ENCODE measurements at regions not wholly inside any gene's neighbourhood (a gene's known extent, or its start where the extent isn't known, plus 50 kb on each side); places are given as distances from the start of the nearest gene placed in this dataset.

GRCh38 chr18:24530630-24531111 lies 70.2 kb downstream of the HRH4 start:
- Histone ChIP-seq H3K27me3 (ENCODE audit: control insufficient read depth in 1 of 2, insufficient read depth in 2 of 2, low read length in 2 of 2) (no peaks in the 10 kb centered on the region), H3K4me3 (ENCODE audit: low read length in 2 of 2) (no peak overlapping the region), H3K4me1 (ENCODE audit: control insufficient read depth, insufficient read depth, low read length) (no peaks in the 10 kb centered on the region), H3K9ac (ENCODE audit: low read length in 2 of 2) (no peak overlapping the region), H3K9me3 (ENCODE audit: control insufficient read depth in 2 of 2, low read length in 2 of 2) (no peaks in the 10 kb centered on the region), H3K36me3 (ENCODE audit: control insufficient read depth in 2 of 2, insufficient read depth in 2 of 2, low read length in 2 of 2) (no peaks in the 10 kb centered on the region), H3K27ac (ENCODE audit: low read length) (no peak overlapping the region)

DNA sequence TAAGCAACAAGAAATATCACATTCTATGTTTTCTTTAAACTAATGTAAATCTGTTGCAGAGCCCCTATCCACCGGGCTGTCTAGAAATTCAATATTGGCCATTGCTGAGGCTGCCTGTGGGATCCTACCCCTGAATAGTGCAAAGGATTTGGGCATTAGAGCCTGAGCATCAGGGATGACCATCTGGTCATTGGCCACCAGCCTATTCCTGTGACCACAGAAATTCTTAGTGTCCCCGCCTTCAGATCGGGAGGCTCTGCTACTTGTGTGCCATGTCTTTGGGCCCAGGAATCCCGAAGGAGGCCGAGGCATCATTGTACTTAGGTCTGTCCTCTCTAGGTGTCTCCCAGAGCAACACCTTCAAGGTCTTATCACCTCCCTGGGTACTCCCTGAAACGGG lies 73.8 kb downstream of the HRH4 start:
- Histone ChIP-seq H3K4me3 (ENCODE audit: low read length in 2 of 2) (no peak overlapping the region), H3K4me1 (ENCODE audit: control insufficient read depth, insufficient read depth, low read length) (no peaks in the 10 kb centered on the region), H3K9ac (ENCODE audit: low read length in 2 of 2) (no peak overlapping the region), H3K27me3 (ENCODE audit: control insufficient read depth in 1 of 2, insufficient read depth in 2 of 2, low read length in 2 of 2) (peaks cover 0 to 2% of the 10 kb centered on the region in 2 donors), H3K36me3 (ENCODE audit: control insufficient read depth in 2 of 2, insufficient read depth in 2 of 2, low read length in 2 of 2) (no peaks in the 10 kb centered on the region), H3K9me3 (ENCODE audit: control insufficient read depth in 2 of 2, low read length in 2 of 2) (no peaks in the 10 kb centered on the region), H3K27ac (ENCODE audit: low read length) (no peak overlapping the region)

DNA sequence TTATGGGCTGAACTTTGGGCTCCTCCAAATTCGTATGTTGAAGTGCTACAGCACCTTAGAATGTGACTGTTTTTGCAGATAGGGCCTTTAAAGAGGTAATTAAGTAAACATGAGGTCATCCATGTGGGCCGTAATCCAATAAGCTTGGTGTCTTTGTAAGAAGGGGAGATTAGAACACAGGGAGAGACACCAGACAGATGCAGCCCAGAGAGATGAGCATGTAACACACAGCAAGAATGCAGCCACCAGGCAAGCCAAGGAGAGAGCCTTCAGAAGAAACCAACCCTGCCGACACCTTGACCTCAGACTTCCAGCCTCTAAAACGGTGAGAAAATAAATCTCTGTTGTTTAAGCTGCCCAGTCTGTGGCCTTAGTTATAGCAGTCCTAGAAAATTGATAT lies 74.3 kb downstream of the HRH4 start:
- no peak overlapping the region for H3K9ac ChIP-seq (ENCODE audit: low read length in 2 of 2)
- no peaks in the 10 kb centered on the region for H3K36me3 ChIP-seq (ENCODE audit: control insufficient read depth in 2 of 2, insufficient read depth in 2 of 2, low read length in 2 of 2)
- no peaks in the 10 kb centered on the region for H3K9me3 ChIP-seq (ENCODE audit: control insufficient read depth in 2 of 2, low read length in 2 of 2)
- peaks cover 0 to 2% of the 10 kb centered on the region in 2 donors for H3K27me3 ChIP-seq (ENCODE audit: control insufficient read depth in 1 of 2, insufficient read depth in 2 of 2, low read length in 2 of 2)
- no peak overlapping the region for H3K4me3 ChIP-seq (ENCODE audit: low read length in 2 of 2)
- no peaks in the 10 kb centered on the region for H3K4me1 ChIP-seq (ENCODE audit: control insufficient read depth, insufficient read depth, low read length)
- H3K27ac ChIP-seq (ENCODE audit: low read length), result no peak overlapping the region

DNA sequence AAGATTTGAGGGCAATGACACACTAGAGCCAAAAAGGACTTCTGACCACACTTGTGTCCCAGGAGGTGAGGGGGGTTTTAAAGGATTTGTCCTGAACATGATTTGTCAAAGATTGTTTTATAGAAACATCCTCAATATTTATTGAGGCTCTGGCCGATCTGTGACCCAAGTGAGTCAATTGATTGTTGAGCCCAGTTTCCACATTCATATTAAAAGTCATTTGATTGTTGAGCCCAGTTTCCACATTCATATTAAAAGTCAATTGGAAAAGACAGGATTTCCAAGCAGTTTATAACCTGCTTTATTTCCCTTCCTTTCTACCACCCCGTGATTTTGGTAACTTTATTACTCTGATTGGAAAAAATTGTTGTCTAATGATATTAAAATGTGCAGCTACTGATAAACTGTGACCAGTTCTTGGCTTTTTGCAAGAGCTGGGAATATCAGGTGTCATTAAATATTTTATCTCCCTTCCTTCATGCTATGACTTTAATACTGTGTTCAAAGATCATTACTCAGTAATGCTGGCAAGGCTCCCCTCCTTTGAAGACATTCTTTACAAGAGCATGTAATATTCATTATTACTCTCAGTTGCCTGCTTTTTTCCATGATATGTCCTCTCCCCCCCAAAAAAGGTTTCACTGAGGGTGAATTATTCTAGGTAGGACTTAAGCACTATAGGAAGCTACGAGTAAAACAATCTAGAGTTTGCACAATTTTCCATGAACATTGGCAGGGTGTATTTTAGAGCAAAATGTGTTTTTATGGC lies 75.3 kb downstream of the HRH4 start:
- no peaks in the 10 kb centered on the region for H3K36me3 ChIP-seq (ENCODE audit: control insufficient read depth in 2 of 2, insufficient read depth in 2 of 2, low read length in 2 of 2)
- H3K27me3 ChIP-seq (ENCODE audit: control insufficient read depth in 1 of 2, insufficient read depth in 2 of 2, low read length in 2 of 2), result peaks cover 0 to 2% of the 10 kb centered on the region in 2 donors
- H3K27ac ChIP-seq (ENCODE audit: low read length), result no peak overlapping the region
- no peak overlapping the region for H3K4me3 ChIP-seq (ENCODE audit: low read length in 2 of 2)
- no peaks in the 10 kb centered on the region for H3K4me1 ChIP-seq (ENCODE audit: control insufficient read depth, insufficient read depth, low read length)
- H3K9ac ChIP-seq (ENCODE audit: low read length in 2 of 2), result no peak overlapping the region
- H3K9me3 ChIP-seq (ENCODE audit: control insufficient read depth in 2 of 2, low read length in 2 of 2), result no peaks in the 10 kb centered on the region

GRCh38 chr18:24536326-24536725 lies 75.9 kb downstream of the HRH4 start:
- Histone ChIP-seq H3K4me3 (ENCODE audit: low read length in 2 of 2) (no peak overlapping the region), H3K27me3 (ENCODE audit: control insufficient read depth in 1 of 2, insufficient read depth in 2 of 2, low read length in 2 of 2) (peaks cover 0 to 2% of the 10 kb centered on the region in 2 donors), H3K9ac (ENCODE audit: low read length in 2 of 2) (no peak overlapping the region), H3K27ac (ENCODE audit: low read length) (no peak overlapping the region), H3K36me3 (ENCODE audit: control insufficient read depth in 2 of 2, insufficient read depth in 2 of 2, low read length in 2 of 2) (no peaks in the 10 kb centered on the region), H3K4me1 (ENCODE audit: control insufficient read depth, insufficient read depth, low read length) (no peaks in the 10 kb centered on the region), H3K9me3 (ENCODE audit: control insufficient read depth in 2 of 2, low read length in 2 of 2) (no peaks in the 10 kb centered on the region)

GRCh38 chr18:24536834-24537233 lies 76.4 kb downstream of the HRH4 start:
- no peaks in the 10 kb centered on the region for H3K36me3 ChIP-seq (ENCODE audit: control insufficient read depth in 2 of 2, insufficient read depth in 2 of 2, low read length in 2 of 2)
- no peak overlapping the region for H3K9ac ChIP-seq (ENCODE audit: low read length in 2 of 2)

GRCh38 chr18:24538414-24539264 lies 78.2 kb downstream of the HRH4 start:
- peaks cover 0 to 2% of the 10 kb centered on the region in 2 donors for H3K27me3 ChIP-seq (ENCODE audit: control insufficient read depth in 1 of 2, insufficient read depth in 2 of 2, low read length in 2 of 2)
- no peak overlapping the region for H3K27ac ChIP-seq (ENCODE audit: low read length)
- H3K36me3 ChIP-seq (ENCODE audit: control insufficient read depth in 2 of 2, insufficient read depth in 2 of 2, low read length in 2 of 2), result no peaks in the 10 kb centered on the region
- no peak overlapping the region for H3K4me3 ChIP-seq (ENCODE audit: low read length in 2 of 2)
- H3K9me3 ChIP-seq (ENCODE audit: control insufficient read depth in 2 of 2, low read length in 2 of 2), result no peaks in the 10 kb centered on the region
- H3K9ac ChIP-seq (ENCODE audit: low read length in 2 of 2), result no peak overlapping the region
- H3K4me1 ChIP-seq (ENCODE audit: control insufficient read depth, insufficient read depth, low read length), result no peaks in the 10 kb centered on the region

More at GRCh38 chr18:24536834-24537233, 76.4 kb downstream of the HRH4 start:
- Histone ChIP-seq H3K4me3 (ENCODE audit: low read length in 2 of 2) (no peak overlapping the region), H3K9me3 (ENCODE audit: control insufficient read depth in 2 of 2, low read length in 2 of 2) (no peaks in the 10 kb centered on the region), H3K27me3 (ENCODE audit: control insufficient read depth in 1 of 2, insufficient read depth in 2 of 2, low read length in 2 of 2) (peaks cover 0 to 2% of the 10 kb centered on the region in 2 donors), H3K27ac (ENCODE audit: low read length) (no peak overlapping the region), H3K4me1 (ENCODE audit: control insufficient read depth, insufficient read depth, low read length) (no peaks in the 10 kb centered on the region)

- Histone ChIP-seq H3K9ac (ENCODE audit: low read length in 2 of 2) (no peak overlapping the region), H3K4me3 (ENCODE audit: low read length in 2 of 2) (no peak overlapping the region), H3K9me3 (ENCODE audit: control insufficient read depth in 2 of 2, low read length in 2 of 2) (no peaks in the 10 kb centered on the region), H3K27ac (ENCODE audit: low read length) (no peak overlapping the region), H3K36me3 (ENCODE audit: control insufficient read depth in 2 of 2, insufficient read depth in 2 of 2, low read length in 2 of 2) (no peaks in the 10 kb centered on the region), H3K27me3 (ENCODE audit: control insufficient read depth in 1 of 2, insufficient read depth in 2 of 2, low read length in 2 of 2) (peaks cover 0 to 6% of the 10 kb centered on the region in 2 donors), H3K4me1 (ENCODE audit: control insufficient read depth, insufficient read depth, low read length) (no peaks in the 10 kb centered on the region)
Measured at GRCh38 chr18:24539866-24540617, 79.6 kb downstream of the HRH4 start.

- Histone ChIP-seq H3K27me3 (ENCODE audit: control insufficient read depth in 1 of 2, insufficient read depth in 2 of 2, low read length in 2 of 2) (peaks cover 0 to 6% of the 10 kb centered on the region in 2 donors), H3K27ac (ENCODE audit: low read length) (no peak overlapping the region)
Measured at GRCh38 chr18:24540896-24541295, 80.5 kb downstream of the HRH4 start.

GRCh38 chr18:24543086-24543794 lies 82.8 kb downstream of the HRH4 start:
- Histone ChIP-seq H3K36me3 (ENCODE audit: control insufficient read depth in 2 of 2, insufficient read depth in 2 of 2, low read length in 2 of 2) (no peaks in the 10 kb centered on the region), H3K9me3 (ENCODE audit: control insufficient read depth in 2 of 2, low read length in 2 of 2) (no peaks in the 10 kb centered on the region), H3K27ac (ENCODE audit: low read length) (no peak overlapping the region), H3K27me3 (ENCODE audit: control insufficient read depth in 1 of 2, insufficient read depth in 2 of 2, low read length in 2 of 2) (peaks cover 0 to 5% of the 10 kb centered on the region in 2 donors), H3K4me3 (ENCODE audit: low read length in 2 of 2) (no peak overlapping the region), H3K9ac (ENCODE audit: low read length in 2 of 2) (no peak overlapping the region), H3K4me1 (ENCODE audit: control insufficient read depth, insufficient read depth, low read length) (no peaks in the 10 kb centered on the region)

More at GRCh38 chr18:24540896-24541295, 80.5 kb downstream of the HRH4 start:
- Histone ChIP-seq H3K4me1 (ENCODE audit: control insufficient read depth, insufficient read depth, low read length) (no peaks in the 10 kb centered on the region), H3K9me3 (ENCODE audit: control insufficient read depth in 2 of 2, low read length in 2 of 2) (no peaks in the 10 kb centered on the region), H3K36me3 (ENCODE audit: control insufficient read depth in 2 of 2, insufficient read depth in 2 of 2, low read length in 2 of 2) (no peaks in the 10 kb centered on the region), H3K4me3 (ENCODE audit: low read length in 2 of 2) (no peak overlapping the region), H3K9ac (ENCODE audit: low read length in 2 of 2) (no peak overlapping the region)
